Effector CD8-positive, alpha-beta T cell (primary cell): ENCODE measurements at regions not wholly inside any gene's neighbourhood (a gene's known extent, or its start where the extent isn't known, plus 50 kb on each side); places are given as distances from the start of the nearest gene placed in this dataset.
"Not testable (repeated sequence)": the region's sequence is repeated elsewhere in the genome, so short reads cannot be mapped to it uniquely, and the experiment has no call there.

Source experiments
- DNase-seq: peaks from one replicate; lab custom pipeline; 2025; lab: John Stamatoyannopoulos, UW

DNA sequence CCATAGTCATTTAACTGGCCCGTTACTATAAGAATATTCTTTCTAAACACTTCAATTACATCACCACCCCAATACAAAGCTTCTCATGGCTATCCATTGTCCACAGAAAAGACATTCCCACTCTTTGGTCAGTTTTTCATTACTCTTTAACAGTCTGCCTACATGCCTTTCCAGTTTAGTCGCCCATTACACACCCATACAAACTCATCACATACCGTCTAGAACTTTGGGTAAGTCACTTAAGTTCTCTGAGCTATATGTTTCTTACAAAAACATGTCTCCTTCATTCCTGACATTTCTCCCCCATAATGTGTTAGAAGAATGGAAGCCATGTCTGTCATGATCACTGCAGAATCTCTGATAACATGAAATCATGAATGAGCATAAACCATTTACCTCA lies 108.2 kb upstream of the STK17B start:
- DNase-seq, result no peak

DNA sequence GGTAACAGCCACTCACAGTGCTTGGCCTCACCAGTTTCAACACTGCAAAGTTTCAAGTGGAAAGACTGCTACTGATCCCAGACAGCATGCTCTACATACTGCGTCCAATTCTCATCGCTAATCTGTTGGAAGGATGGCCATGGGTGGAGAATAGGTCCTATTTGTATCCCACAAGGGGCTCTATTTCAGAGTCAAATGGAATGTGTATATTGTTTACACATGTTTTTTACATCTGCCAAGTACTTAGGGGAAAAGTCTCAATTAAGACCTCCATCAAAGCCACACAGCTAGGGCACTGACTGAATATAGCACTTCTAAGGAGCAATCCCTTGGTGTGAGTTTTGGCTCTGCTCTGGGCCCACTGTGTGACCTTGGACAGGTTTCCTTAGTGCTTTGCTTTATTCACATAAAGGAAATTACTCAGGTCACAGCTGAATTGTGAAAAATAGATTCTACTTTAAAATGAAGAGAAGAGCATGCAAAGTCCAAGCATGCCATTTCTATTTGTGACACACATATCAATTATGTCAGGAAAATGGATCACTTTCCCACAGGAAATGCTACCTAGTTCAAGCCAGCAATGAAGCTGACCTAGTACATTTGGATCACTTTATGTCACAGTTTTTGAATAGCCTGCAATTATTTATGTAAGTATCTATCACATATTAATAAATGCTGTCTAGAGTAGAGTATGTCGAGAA lies 112.9 kb upstream of the STK17B start:
- DNase-seq, result no peak

DNA sequence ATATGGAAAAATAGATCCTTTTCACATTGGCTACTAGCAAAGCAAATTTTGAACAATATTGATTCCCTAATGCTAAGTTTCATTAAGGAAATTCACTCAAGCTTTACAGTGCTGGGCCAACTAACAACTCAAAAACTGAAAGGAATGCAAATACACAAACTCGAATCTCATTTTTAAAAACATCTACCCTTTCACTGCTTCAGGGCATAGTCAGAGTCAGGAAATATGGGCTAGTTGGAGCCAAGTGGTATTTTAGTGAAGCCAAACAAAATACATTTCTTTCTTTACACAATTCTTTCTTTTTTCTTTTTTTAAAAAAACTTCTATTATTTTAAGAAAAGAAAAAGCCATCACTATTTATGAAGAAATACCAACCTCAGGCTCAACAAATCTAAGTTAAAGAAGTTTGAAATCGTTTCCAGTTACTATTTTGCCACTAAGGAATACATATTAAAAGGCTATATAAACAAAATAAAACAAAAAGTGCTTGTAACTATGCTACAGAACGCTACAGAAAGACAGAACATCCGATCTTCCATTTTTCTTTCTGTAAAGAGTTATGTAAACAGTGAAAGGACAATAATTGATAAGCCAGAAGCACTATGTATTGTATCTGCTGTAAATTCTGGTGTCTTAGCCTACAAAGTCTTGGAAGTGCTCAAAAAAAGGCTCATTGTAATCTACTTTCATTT lies 113.6 kb upstream of the STK17B start:
- DNase-seq, result no peak

GRCh38 chr2:196286821-196287220 lies 115.4 kb upstream of the STK17B start:
- DNase-seq, result no peak

DNA sequence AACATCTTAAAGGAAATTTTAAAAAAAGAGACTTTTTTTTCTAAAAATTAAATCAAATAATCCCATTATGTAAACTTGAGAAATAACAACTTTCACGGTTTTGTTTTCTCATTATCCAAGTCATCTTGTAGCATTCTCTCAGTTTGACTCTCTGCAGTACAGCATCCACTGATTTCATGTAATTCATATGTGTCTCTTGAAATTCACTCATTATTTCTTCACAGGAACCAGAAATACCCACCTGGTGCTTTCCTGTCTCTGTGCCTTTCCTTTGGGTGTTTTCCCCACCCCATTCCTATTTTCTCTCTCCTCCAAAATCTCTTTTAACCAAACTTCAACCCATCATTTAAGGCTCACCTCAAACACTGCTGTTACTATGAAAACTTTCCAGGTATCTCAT lies 116.1 kb upstream of the STK17B start:
- no peak for DNase-seq

DNA sequence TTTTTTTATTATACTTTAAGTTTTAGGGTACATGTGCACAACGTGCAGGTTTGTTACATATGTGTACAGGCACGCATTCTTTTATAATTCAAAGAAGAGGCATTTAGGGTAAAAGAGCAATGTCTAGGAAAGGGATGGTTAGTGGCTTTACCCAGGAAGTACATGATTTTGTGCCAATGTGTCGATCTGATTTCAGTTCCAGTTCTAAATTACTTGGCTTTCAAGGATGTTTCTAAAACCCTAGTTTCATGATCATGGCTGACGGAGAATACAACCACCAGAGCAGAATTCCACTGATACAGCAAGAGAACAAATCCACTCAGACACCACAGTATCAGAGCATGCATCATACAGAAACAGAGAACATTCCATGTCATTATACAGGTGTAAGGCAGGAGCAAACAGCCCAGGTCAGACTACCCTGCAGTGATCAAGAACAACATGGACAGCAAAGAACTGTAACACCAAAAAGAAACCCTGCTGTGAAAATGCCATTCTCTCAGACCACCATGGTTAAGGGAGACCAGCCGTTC lies 116.7 kb upstream of the STK17B start:
- DNase-seq, result no peak

- DNase-seq, result no peak
Observed at GRCh38 chr2:196289000-196289399, 117.6 kb upstream of the STK17B start.

DNA sequence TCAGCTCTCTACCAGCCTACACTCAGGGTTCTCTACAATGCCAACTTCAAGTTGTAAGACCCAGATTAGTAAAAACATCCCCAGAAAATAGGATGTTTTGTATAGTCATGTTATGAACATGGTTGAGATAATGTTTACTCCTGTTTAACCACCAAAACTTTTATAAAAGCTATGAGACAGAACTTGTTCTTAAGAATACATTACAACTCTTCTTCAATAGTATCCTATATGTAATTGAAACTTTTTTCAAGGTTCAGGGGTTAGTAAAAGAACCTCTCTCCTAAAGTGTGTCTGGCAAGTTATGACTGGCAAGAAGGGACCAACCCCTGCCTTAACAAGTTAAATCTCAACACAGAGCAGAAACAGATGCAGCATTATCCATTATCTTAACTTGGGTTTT lies 118.8 kb upstream of the STK17B start:
- no peak for DNase-seq

DNA sequence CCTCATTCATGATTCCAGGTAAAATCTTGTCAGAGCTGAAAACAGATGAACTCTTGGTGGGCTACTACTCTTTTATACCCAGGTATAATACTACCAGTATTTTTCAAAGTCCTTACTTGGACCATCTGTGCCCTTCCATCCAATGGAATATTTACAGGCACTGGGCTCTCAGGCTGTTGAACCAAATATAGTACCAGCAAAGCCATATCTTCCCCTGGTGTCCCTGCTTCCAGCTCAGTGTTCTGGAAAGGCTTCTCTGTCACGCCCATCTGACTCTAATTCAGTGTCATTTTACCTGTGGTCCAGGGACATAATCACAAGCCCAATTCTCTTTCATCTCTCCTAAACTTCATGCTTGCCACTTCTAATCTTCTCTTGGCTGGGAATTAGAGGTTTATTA lies 119.2 kb upstream of the STK17B start:
- DNase-seq, result no peak

DNA sequence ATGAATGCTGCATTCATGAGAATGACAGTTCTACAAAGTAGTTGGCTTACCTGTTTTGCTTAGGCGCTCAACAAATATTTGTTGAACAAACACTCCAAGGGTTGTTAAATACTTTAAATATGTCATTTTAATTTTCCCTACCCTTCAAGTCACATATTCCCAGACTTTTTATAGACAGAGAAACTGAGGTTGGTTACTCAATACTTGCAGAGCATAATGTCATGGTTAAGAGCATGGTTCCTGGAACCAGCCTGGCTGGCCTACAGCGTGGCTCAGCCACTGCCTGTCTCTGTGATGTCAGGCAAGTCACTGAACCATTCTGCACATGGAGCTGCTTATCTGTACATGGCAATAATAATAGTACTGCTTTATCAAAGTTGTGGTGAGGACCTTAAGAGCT lies 120.0 kb upstream of the STK17B start:
- DNase-seq, result no peak

DNA sequence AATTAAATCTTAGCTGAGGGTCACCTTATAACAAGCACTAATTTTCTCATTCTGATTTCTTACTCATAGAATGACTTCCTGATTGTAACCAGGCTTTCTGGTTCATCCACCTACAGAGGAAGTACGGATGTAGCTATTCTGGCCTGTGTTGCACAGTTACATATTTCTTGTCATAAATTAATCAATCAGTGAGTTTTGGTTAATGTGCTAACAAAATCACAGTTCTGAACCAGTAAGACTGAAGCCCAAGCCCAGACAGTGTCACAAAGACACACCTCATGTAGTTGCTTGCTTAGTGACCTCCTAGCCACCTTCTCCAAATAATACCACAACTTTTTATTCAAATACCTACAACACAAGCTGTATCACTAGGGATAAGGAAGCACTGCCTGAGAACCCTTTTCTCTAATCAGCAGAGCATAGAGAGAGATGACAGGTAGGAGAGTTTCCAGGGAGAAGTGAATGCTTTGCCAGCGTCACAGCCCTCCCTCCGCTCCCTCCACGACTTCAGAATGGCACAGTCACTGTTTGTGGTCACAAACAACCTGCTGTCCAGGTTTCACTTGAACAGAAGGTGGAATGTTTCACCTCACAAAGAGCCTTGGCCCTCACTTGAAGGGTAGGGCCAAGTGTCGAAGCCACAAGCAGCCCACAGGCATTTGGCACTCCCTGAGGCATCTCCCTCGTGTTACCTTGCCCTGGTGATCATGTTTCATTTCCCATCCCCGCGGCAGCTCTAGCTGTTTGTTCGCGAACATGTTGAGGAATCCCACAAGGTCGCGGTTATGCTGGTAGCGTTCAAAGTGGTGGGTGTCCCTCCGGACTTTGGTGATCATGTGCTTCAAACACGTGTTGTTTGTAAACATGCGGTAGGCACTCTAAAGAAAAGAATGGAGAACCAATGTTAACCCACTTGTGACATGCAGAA lies 120.8 kb upstream of the STK17B start:
- DNase-seq, result no peak

DNA sequence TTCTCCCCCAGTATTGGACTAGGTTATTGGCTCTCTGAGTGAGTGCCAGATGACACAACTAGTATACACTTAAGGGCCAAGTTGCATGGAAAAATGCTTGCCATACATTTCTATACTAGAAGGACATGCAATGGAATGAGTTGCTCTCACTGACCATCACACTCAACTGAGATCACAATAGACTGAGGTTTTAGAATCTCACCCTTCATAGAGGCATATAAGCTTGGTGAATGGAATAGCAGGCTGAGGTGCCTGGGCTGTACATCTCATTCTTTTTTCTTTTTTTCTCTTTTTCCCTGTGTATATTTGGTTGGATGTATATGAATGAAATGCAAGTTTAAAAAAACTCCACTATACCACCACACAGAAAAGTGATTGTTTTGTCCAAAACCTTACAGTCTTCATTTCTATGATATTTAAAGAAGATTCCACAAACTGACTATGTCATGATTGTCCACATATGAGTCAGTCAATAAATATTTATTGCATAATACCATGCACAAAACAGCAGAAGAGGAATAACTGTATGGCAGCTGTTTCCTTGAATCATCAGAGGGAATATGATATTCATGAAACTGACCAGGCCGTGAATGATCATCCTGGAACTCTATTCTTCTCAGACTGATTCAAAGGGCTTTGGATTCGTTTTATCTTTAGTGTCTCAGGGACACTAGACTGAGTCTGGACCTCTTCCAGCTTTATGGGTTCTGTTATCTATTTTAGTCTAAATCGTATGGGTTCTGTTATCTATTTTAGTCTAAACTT lies 122.6 kb upstream of the STK17B start:
- no peak for DNase-seq

DNA sequence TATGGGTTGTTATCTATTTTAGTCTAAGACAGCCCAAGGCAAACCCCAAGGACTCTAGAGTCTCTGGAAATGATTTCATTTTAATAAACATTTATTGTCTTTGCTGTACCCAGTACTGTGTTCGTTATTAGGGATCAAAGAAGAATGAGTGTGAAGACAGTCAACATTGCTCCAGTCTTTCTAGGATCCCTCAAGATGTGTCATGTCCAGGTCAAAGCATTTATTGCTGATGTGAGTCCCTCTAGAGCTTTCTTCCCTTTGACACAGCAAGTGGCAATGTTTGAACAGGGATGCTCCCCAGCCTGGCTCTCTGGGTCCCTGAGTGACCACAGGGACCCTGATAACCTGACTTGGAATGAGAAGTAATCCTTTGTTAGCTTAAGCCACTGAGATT lies 123.1 kb upstream of the STK17B start:
- DNase-seq, result no peak

- no peak for DNase-seq
Observed at GRCh38 chr2:196295005-196295404, 123.6 kb upstream of the STK17B start.

DNA sequence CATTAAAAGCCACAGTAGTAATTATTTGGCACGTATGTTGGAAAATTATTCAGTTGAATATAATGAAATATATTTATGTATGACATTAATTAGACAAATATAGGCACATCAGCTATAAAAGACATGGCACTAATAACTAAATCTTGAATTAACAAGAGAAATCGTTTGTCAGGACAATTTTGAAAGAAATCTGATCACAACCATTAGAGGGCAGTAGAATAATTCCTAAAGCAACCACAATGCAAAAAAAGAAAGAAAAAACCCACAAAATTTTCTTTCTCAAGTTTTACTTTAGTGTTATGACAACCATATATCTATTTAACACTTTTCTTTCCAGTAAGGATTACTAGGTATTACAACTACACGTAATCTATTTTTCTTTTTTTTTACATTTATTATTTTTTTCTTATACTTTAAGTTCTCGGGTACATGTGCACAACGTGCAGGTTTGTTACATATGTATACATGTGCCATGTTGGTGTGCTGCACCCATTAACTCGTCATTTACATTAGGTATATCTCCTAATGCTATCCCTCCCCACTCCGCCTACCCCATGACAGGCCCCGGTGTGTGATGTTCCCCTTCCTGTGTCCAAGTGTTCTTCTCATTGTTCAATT lies 126.8 kb upstream of the STK17B start:
- DNase-seq, result not testable (repeated sequence)

DNA sequence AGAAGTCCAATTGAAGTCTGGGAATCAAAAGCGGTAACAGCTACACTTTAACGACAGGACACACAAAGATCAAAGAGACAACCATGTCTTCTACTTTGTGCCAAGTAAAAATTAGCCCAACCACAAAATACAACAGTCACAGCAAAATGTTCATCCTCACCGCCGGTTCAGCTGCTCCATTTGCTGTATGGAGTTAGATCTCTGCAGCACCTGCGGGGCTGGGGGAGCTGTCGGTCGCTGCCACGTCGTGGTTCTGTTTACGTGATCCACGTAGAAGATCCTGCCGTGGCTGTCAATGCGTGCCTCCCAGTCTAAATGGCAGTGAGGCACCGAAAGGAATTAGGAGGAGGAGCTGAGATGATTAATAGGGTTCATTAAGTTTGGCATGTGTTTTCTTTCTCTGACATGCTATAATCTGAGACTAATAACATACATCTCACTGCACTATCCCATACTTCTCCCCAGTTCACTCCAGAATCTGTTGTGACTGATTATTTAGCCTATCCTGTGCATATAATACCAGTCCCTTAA lies 136.5 kb upstream of the STK17B start:
- DNase-seq, result no peak

- no peak for DNase-seq
Observed at GRCh38 chr2:196309691-196310090, 138.3 kb upstream of the STK17B start.

GRCh38 chr2:196314157-196314556 lies 142.8 kb upstream of the STK17B start:
- no peak for DNase-seq

DNA sequence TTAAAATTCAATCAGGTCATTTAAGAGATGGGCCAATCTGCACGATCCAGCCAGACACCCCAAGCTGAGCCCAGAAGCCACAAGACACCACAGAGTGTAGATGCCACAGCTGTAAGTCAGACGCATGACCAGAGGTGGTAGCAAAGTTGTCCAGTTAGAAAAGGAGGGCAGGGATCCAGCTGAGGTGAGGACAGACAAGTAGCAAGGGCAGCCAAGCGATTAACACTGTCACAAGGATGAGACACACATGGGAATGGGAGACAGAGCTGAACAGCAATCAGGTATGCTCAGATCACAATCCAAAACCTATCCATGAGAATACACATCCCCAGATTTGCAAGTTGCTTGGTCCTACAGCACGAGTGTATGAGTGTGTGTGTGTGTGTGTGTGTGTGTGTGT lies 143.4 kb upstream of the STK17B start:
- no peak for DNase-seq

- no peak for DNase-seq
Observed at GRCh38 chr2:196315388-196316049, 144.1 kb upstream of the STK17B start.
